ACC112 (cell line): ENCODE measurements at regions not wholly inside any gene's neighbourhood (a gene's known extent, or its start where the extent isn't known, plus 50 kb on each side); places are given as distances from the start of the nearest gene placed in this dataset.

Experiments
- H2AFZ ChIP-seq: fragments of 200-600 bp; sonication (generic); one replicate; pipeline ENCODE4 v1.6.0; 2017; ENCODE audit warnings: antibody characterized with exemption, low read length; ENCODE audit not compliant: unreplicated experiment
- H3K27ac ChIP-seq: fragments of 200-600 bp; sonication (generic); 2 replicates; pipeline ENCODE4 v1.5.1; 2014; ENCODE audit warnings: low read depth, mild to moderate bottlenecking, antibody characterized with exemption, low read length, moderate library complexity
- H3K27me3 ChIP-seq: fragments of 200-600 bp; sonication (generic); 2 replicates; pipeline ENCODE4 v1.6.1; 2014; ENCODE audit warnings: mild to moderate bottlenecking, antibody characterized with exemption, low read length, moderate library complexity, mixed read lengths; ENCODE audit not compliant: insufficient read depth
- H3K36me3 ChIP-seq: fragments of 200-600 bp; sonication (generic); 2 replicates; pipeline ENCODE4 v1.6.1; 2016; ENCODE audit warnings: mild to moderate bottlenecking, antibody characterized with exemption, low read length, moderate library complexity, mixed read lengths; ENCODE audit not compliant: insufficient read depth
- H3K4me1 ChIP-seq: fragments of 200-600 bp; sonication (generic); one replicate; pipeline ENCODE4 v1.6.1; 2016; ENCODE audit warnings: low read length, mixed read lengths; ENCODE audit not compliant: insufficient read depth, unreplicated experiment, control insufficient read depth
- H3K4me3 ChIP-seq: fragments of 200-600 bp; sonication (generic); 2 replicates; pipeline ENCODE4 v1.5.1; 2014; ENCODE audit warnings: mild to moderate bottlenecking, low read depth, low read length
- H3K79me2 ChIP-seq: fragments of 200-600 bp; sonication (generic); one replicate; pipeline ENCODE4 v1.6.0; 2016; ENCODE audit warnings: low read length; ENCODE audit not compliant: control insufficient read depth, unreplicated experiment, insufficient read depth

DNA sequence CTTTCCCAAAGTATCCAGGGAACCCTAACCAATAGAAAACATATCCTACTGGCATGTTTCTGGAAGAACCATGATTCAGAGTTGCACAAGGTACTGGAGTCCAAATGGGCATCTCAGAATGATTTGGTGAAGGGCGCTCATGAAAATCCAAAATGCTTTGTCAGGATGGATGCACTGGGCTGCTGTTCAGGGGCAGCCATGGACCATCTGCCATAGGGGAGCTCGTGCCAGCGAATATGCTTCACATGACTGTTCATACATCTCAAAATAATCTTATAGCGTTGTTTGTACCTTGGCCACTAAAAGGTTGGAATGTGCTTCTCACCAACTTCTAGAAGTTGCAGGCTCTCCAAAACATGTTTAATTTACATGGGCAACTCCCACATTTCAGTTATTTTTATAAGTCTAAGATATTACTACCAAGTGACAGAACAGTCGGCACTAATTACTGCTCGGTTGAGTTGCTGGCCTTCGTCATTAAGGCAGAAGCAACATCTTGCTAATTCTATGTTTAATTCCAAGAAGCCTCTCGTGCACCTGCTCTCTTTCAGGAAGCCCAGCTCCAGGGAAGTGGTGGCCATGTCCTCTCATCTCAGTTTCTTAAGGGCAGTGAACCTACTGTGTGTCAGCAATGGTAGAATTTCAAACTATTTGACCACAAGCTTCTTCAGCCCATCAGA lies 1497.7 kb downstream of the TBC1D22A start:
- H3K27ac ChIP-seq, result no peak overlapping the region
- H3K4me3 ChIP-seq, result no peak overlapping the region
- no peaks in the 10 kb centered on the region for H3K36me3 ChIP-seq
- no peaks in the 10 kb centered on the region for H3K79me2 ChIP-seq
- H2AFZ ChIP-seq, result no peak overlapping the region
- H3K27me3 ChIP-seq, result no peaks in the 10 kb centered on the region
- no peaks in the 10 kb centered on the region for H3K4me1 ChIP-seq

DNA sequence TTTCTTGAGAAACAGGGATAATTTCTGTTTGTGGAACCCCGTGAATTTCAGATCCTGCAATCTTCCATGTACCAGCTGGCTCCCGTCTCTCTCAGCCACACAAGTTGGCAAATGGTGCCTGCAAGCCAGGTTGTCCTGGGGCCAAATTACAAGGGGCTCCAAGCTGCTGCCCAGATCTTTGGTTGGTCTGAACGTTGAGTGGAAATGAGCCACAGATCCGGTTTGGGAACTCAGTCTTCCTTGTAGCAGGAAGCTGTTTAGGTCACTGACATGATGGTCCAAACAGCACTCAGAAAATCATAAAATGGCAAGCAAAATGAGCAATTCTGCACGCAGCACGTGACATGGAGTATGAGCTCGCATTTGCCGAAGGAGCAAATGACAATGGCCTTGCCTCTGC lies 1496.4 kb downstream of the TBC1D22A start:
- Histone ChIP-seq H3K4me3 (no peak overlapping the region), H3K27me3 (no peaks in the 10 kb centered on the region), H3K4me1 (no peaks in the 10 kb centered on the region), H3K79me2 (no peaks in the 10 kb centered on the region), H3K36me3 (no peaks in the 10 kb centered on the region), H3K27ac (no peak overlapping the region), H2AFZ (no peak overlapping the region)

DNA sequence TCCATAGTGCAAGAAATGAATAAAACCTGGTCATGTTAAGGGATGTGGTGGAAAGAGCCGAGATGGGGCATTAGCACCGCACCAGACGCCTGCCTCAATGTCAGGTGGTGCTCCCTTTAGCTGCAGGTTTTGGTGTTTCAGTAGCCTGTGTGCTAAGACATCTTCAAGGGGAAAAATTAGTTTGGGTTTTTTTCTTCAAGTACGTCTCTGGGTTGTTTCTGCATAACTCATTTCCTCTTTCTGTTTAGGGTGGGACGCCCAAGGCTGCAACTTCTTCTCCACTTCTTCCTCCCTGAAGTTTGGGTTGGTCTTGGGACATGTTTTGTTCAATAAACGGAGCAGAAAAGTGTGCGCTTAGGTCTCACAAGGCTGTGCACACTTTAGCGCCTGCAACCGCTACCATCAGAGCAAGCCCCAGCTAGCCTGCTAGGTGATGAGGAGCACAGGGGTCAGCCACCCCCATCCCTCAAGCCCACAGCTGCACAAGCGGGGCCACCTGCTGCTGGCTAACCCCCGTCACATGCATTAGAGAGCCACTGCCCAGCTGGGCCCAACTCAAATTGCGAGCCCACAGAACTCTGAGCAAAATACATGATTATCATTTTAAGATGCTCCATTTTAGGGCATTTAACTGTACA lies 1495.7 kb downstream of the TBC1D22A start:
- H3K27me3 ChIP-seq, result no peaks in the 10 kb centered on the region
- H2AFZ ChIP-seq, result no peak overlapping the region
- no peak overlapping the region for H3K27ac ChIP-seq
- H3K79me2 ChIP-seq, result no peaks in the 10 kb centered on the region
- no peaks in the 10 kb centered on the region for H3K36me3 ChIP-seq
- H3K4me3 ChIP-seq, result no peak overlapping the region
- no peaks in the 10 kb centered on the region for H3K4me1 ChIP-seq

DNA sequence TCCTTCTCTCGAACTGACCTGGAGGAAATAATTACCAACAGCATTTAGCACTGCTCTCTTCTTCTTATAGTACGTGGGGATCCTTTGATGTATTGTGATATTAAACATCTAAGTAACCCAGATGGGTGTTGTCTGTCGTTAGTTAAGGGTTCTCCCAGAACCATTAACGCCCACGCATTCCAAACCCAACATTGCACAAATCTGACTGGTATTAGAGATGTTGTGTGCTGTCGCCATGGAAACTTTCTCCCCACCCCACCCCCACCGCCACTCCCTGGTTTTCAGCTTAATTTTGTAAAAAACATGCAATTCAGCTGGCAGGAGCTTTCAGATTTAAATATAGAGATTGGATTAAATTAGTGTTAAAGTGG lies 1495.2 kb downstream of the TBC1D22A start:
- no peaks in the 10 kb centered on the region for H3K27me3 ChIP-seq
- H3K27ac ChIP-seq, result no peak overlapping the region
- no peaks in the 10 kb centered on the region for H3K36me3 ChIP-seq
- H2AFZ ChIP-seq, result no peak overlapping the region
- no peak overlapping the region for H3K4me3 ChIP-seq
- no peaks in the 10 kb centered on the region for H3K4me1 ChIP-seq
- no peaks in the 10 kb centered on the region for H3K79me2 ChIP-seq

GRCh38 chr22:48256776-48257684 lies 1494.6 kb downstream of the TBC1D22A start:
- no peaks in the 10 kb centered on the region for H3K36me3 ChIP-seq
- H3K27me3 ChIP-seq, result no peaks in the 10 kb centered on the region
- H2AFZ ChIP-seq, result no peak overlapping the region
- no peaks in the 10 kb centered on the region for H3K4me1 ChIP-seq
- H3K4me3 ChIP-seq, result no peak overlapping the region
- H3K27ac ChIP-seq, result no peak overlapping the region
- H3K79me2 ChIP-seq, result no peaks in the 10 kb centered on the region

- H3K27me3 ChIP-seq, result no peaks in the 10 kb centered on the region
- H3K27ac ChIP-seq, result no peak overlapping the region
- H3K4me1 ChIP-seq, result no peaks in the 10 kb centered on the region
- no peak overlapping the region for H2AFZ ChIP-seq
- H3K79me2 ChIP-seq, result no peaks in the 10 kb centered on the region
- no peak overlapping the region for H3K4me3 ChIP-seq
- H3K36me3 ChIP-seq, result no peaks in the 10 kb centered on the region
Measured at GRCh38 chr22:48256041-48256739, 1493.7 kb downstream of the TBC1D22A start.

GRCh38 chr22:48254311-48254873 lies 1491.9 kb downstream of the TBC1D22A start:
- no peaks in the 10 kb centered on the region for H3K4me1 ChIP-seq
- H3K36me3 ChIP-seq, result no peaks in the 10 kb centered on the region
- H2AFZ ChIP-seq, result no peak overlapping the region
- no peaks in the 10 kb centered on the region for H3K79me2 ChIP-seq
- H3K27me3 ChIP-seq, result no peaks in the 10 kb centered on the region
- no peak overlapping the region for H3K27ac ChIP-seq
- no peak overlapping the region for H3K4me3 ChIP-seq

- H3K27ac ChIP-seq, result no peak overlapping the region
Measured at GRCh38 chr22:48253573-48253972, 1491.1 kb downstream of the TBC1D22A start.

GRCh38 chr22:48253136-48253535 lies 1490.7 kb downstream of the TBC1D22A start:
- no peaks in the 10 kb centered on the region for H3K36me3 ChIP-seq
- H3K27me3 ChIP-seq, result no peaks in the 10 kb centered on the region
- no peaks in the 10 kb centered on the region for H3K4me1 ChIP-seq
- H3K79me2 ChIP-seq, result no peaks in the 10 kb centered on the region
- H3K4me3 ChIP-seq, result no peak overlapping the region
- H2AFZ ChIP-seq, result no peak overlapping the region
- no peak overlapping the region for H3K27ac ChIP-seq

More at GRCh38 chr22:48253573-48253972, 1491.1 kb downstream of the TBC1D22A start:
- Histone ChIP-seq H3K4me1 (no peaks in the 10 kb centered on the region), H3K36me3 (no peaks in the 10 kb centered on the region), H3K4me3 (no peak overlapping the region), H2AFZ (no peak overlapping the region), H3K27me3 (no peaks in the 10 kb centered on the region), H3K79me2 (no peaks in the 10 kb centered on the region)

GRCh38 chr22:48251629-48252028 lies 1489.2 kb downstream of the TBC1D22A start:
- Histone ChIP-seq H3K4me1 (no peaks in the 10 kb centered on the region), H3K36me3 (no peaks in the 10 kb centered on the region), H3K4me3 (no peak overlapping the region), H3K27me3 (no peaks in the 10 kb centered on the region), H3K27ac (no peak overlapping the region), H2AFZ (no peak overlapping the region), H3K79me2 (no peaks in the 10 kb centered on the region)
